Inferior parietal cortex (tissue), 1 donor: ENCODE measurements at regions not wholly inside any gene's neighbourhood (a gene's known extent, or its start where the extent isn't known, plus 50 kb on each side); places are given as distances from the start of the nearest gene placed in this dataset.

ENCODE experiments used
- DNase-seq: peaks from one replicate; pipeline ENCODE4 v3.0.0-alpha.2; 2016; ENCODE audit errors: extremely low spot score

- DNase-seq, result no peak
Measured at GRCh38 chr7:25885057-25885576, 266.9 kb upstream of the NFE2L3 start.

GRCh38 chr7:25886387-25887240 is 265.4 kb upstream of the NFE2L3 start:
- DNase-seq, result no peak

GRCh38 chr7:25887266-25887665 is 264.7 kb upstream of the NFE2L3 start:
- no peak for DNase-seq

GRCh38 chr7:25887795-25888559 is 264.0 kb upstream of the NFE2L3 start:
- DNase-seq, result no peak

GRCh38 chr7:25889765-25890164 is 262.2 kb upstream of the NFE2L3 start:
- no peak for DNase-seq

- DNase-seq, result no peak
Measured at GRCh38 chr7:25891591-25891990, 260.4 kb upstream of the NFE2L3 start.

- no peak for DNase-seq
Measured at GRCh38 chr7:25893436-25893835, 258.6 kb upstream of the NFE2L3 start.

GRCh38 chr7:25894002-25894901 is 257.7 kb upstream of the NFE2L3 start:
- no peak for DNase-seq

- DNase-seq, result peak; percentile 58
Measured at GRCh38 chr7:25894902-25895791, 256.9 kb upstream of the NFE2L3 start.

GRCh38 chr7:25895792-25896171 is 256.2 kb upstream of the NFE2L3 start:
- no peak for DNase-seq

GRCh38 chr7:25897261-25897782 is 254.7 kb upstream of the NFE2L3 start:
- DNase-seq, result no peak

GRCh38 chr7:25900245-25900644 is 251.8 kb upstream of the NFE2L3 start:
- DNase-seq, result no peak

GRCh38 chr7:25900877-25901276 is 251.1 kb upstream of the NFE2L3 start:
- no peak for DNase-seq

GRCh38 chr7:25901658-25902057 is 250.3 kb upstream of the NFE2L3 start:
- DNase-seq, result no peak

GRCh38 chr7:25906003-25906402 is 246.0 kb upstream of the NFE2L3 start:
- DNase-seq, result no peak

- DNase-seq, result no peak
Measured at GRCh38 chr7:25906760-25907159, 245.2 kb upstream of the NFE2L3 start.

GRCh38 chr7:25907214-25907613 is 244.8 kb upstream of the NFE2L3 start:
- DNase-seq, result no peak

GRCh38 chr7:25907731-25908130 is 244.3 kb upstream of the NFE2L3 start:
- no peak for DNase-seq

GRCh38 chr7:25908154-25908949 is 243.6 kb upstream of the NFE2L3 start:
- DNase-seq, result no peak
